ENCODE measurements at regions not wholly inside any gene's neighbourhood (a gene's known extent, or its start where the extent isn't known, plus 50 kb on each side); places are given as distances from the start of the nearest gene placed in this dataset.

GRCh38 chr16:66300037-66300436 lies 66.5 kb upstream of the CDH5 start:
- no peak for DNase-seq
- Histone ChIP-seq H4K20me1 (ENCODE audit: insufficient read depth, low read depth, low read length) (no peaks in the 10 kb centered on the region), H3K27me3 (ENCODE audit: low read length) (no peaks in the 10 kb centered on the region), H3K79me2 (ENCODE audit: low read length) (no peaks in the 10 kb centered on the region), H3K4me1 (ENCODE audit: low read length) (no peaks in the 10 kb centered on the region), H3K27ac (ENCODE audit: low read length) (no peak overlapping the region), H3K9me3 (ENCODE audit: low read length) (no peaks in the 10 kb centered on the region), H3K36me3 (ENCODE audit: insufficient read depth, low read length) (no peaks in the 10 kb centered on the region), H3K4me3 (ENCODE audit: low read length) (no peak overlapping the region), H3K4me2 (ENCODE audit: low read depth, low read length, poor library complexity, severe bottlenecking) (no peak overlapping the region), H3K9me2 (replicated peaks; ENCODE audit: insufficient read depth, low read length) (no peaks in the 10 kb centered on the region), H2AFZ (ENCODE audit: low read length) (no peak overlapping the region), H3K9ac (ENCODE audit: low read length) (no peak overlapping the region)

DNA sequence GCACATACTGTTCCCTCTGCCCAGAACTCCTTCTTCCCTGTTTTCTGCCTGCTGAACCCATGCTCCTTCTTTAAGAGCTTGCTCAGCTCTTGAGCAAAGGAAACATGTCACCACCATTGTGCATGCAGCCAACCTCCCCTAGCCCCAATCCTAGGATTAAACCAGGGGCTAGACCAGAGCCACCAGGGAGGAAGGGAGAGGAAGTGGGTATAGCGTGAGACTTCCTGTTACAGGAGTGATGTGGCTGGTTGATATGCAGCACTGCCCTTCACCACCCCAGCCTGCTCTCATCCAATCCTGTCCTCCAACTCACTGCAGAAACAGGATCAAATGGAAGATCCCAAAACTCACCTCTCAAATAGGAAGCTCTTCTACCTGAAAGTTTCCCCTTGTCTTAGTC lies 67.1 kb upstream of the CDH5 start:
- H4K20me1 ChIP-seq (ENCODE audit: insufficient read depth, low read depth, low read length), result no peaks in the 10 kb centered on the region
- no peak overlapping the region for H3K9ac ChIP-seq (ENCODE audit: low read length)
- H3K4me1 ChIP-seq (ENCODE audit: low read length), result no peaks in the 10 kb centered on the region
- no peak overlapping the region for H3K27ac ChIP-seq (ENCODE audit: low read length)
- no peaks in the 10 kb centered on the region for H3K9me3 ChIP-seq (ENCODE audit: low read length)
- H3K4me3 ChIP-seq (ENCODE audit: low read length), result no peak overlapping the region
- DNase-seq, result no peak
- no peak overlapping the region for H2AFZ ChIP-seq (ENCODE audit: low read length)
- H3K4me2 ChIP-seq (ENCODE audit: low read depth, low read length, poor library complexity, severe bottlenecking), result no peak overlapping the region
- no peaks in the 10 kb centered on the region for H3K36me3 ChIP-seq (ENCODE audit: insufficient read depth, low read length)
- no peaks in the 10 kb centered on the region for H3K79me2 ChIP-seq (ENCODE audit: low read length)
- H3K27me3 ChIP-seq (ENCODE audit: low read length), result no peaks in the 10 kb centered on the region
- no peaks in the 10 kb centered on the region for H3K9me2 ChIP-seq (replicated peaks; ENCODE audit: insufficient read depth, low read length)

DNA sequence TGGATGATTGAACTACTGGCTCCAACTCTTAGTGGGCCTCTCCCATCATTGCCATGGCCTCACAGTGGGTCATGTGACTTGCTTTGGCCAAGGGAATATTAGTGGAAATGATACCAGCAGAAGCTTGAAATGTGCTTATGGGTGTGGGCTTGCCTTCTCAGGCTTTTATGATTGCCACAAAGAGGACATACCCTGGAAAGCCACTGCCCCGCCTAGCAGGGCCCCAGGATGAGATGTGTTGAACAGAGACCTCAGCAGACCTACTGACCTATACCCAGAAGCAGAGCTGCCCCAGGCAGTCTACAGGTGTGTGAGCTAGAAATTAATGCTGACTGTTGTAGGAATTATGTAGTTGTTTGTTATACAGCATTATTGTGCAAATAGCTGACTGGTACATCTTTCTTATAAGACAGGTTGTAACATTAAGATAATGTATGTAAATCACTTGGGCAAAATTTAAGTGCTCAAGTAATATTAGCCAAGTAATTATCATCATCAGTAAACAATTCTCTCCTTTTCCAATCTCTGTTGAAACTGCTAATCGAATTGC lies 67.8 kb upstream of the CDH5 start:
- Histone ChIP-seq H3K4me1 (ENCODE audit: low read length) (no peaks in the 10 kb centered on the region), H3K4me2 (ENCODE audit: low read depth, low read length, poor library complexity, severe bottlenecking) (no peak overlapping the region), H3K27me3 (ENCODE audit: low read length) (no peaks in the 10 kb centered on the region), H3K79me2 (ENCODE audit: low read length) (no peaks in the 10 kb centered on the region), H2AFZ (ENCODE audit: low read length) (no peak overlapping the region), H3K9me2 (replicated peaks; ENCODE audit: insufficient read depth, low read length) (no peaks in the 10 kb centered on the region), H4K20me1 (ENCODE audit: insufficient read depth, low read depth, low read length) (no peaks in the 10 kb centered on the region), H3K9ac (ENCODE audit: low read length) (no peak overlapping the region), H3K4me3 (ENCODE audit: low read length) (no peak overlapping the region), H3K9me3 (ENCODE audit: low read length) (no peaks in the 10 kb centered on the region), H3K27ac (ENCODE audit: low read length) (no peak overlapping the region), H3K36me3 (ENCODE audit: insufficient read depth, low read length) (no peaks in the 10 kb centered on the region)
- no peak for DNase-seq

GRCh38 chr16:66298006-66298405 lies 68.5 kb upstream of the CDH5 start:
- no peak overlapping the region for H3K4me3 ChIP-seq (ENCODE audit: low read length)
- H3K4me2 ChIP-seq (ENCODE audit: low read depth, low read length, poor library complexity, severe bottlenecking), result no peak overlapping the region
- H3K4me1 ChIP-seq (ENCODE audit: low read length), result no peaks in the 10 kb centered on the region
- H2AFZ ChIP-seq (ENCODE audit: low read length), result no peak overlapping the region
- no peaks in the 10 kb centered on the region for H3K27me3 ChIP-seq (ENCODE audit: low read length)
- H3K9me2 ChIP-seq (replicated peaks; ENCODE audit: insufficient read depth, low read length), result no peaks in the 10 kb centered on the region
- H3K79me2 ChIP-seq (ENCODE audit: low read length), result no peaks in the 10 kb centered on the region
- no peaks in the 10 kb centered on the region for H4K20me1 ChIP-seq (ENCODE audit: insufficient read depth, low read depth, low read length)
- no peak overlapping the region for H3K9ac ChIP-seq (ENCODE audit: low read length)
- H3K9me3 ChIP-seq (ENCODE audit: low read length), result no peaks in the 10 kb centered on the region
- no peak overlapping the region for H3K27ac ChIP-seq (ENCODE audit: low read length)
- DNase-seq, result no peak
- H3K36me3 ChIP-seq (ENCODE audit: insufficient read depth, low read length), result no peaks in the 10 kb centered on the region

DNA sequence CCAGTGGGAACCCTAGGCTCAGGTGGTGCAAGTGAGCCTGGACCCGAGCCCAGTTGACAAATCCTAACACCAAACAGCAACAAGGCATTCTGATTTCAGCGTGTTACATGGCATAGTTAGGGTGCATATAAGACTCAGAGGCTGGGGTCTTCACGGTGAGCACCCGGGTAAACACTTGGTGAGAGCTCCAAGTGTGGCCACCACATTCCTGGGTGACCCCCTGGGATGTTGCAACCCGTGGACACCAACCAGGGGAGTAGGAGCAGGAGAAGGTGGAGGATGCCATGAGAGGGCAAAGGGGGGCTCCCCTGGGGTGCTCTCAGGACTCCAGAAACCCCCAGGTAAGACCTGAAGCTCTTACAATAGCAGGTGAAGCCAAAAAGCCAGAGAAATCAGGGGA lies 69.9 kb upstream of the CDH5 start:
- DNase-seq, result no peak
- H4K20me1 ChIP-seq (ENCODE audit: insufficient read depth, low read depth, low read length), result no peaks in the 10 kb centered on the region
- H3K79me2 ChIP-seq (ENCODE audit: low read length), result no peaks in the 10 kb centered on the region
- no peak overlapping the region for H3K27ac ChIP-seq (ENCODE audit: low read length)
- no peaks in the 10 kb centered on the region for H3K9me3 ChIP-seq (ENCODE audit: low read length)
- no peak overlapping the region for H3K4me3 ChIP-seq (ENCODE audit: low read length)
- no peak overlapping the region for H3K4me2 ChIP-seq (ENCODE audit: low read depth, low read length, poor library complexity, severe bottlenecking)
- no peaks in the 10 kb centered on the region for H3K4me1 ChIP-seq (ENCODE audit: low read length)
- H3K9ac ChIP-seq (ENCODE audit: low read length), result no peak overlapping the region
- H3K36me3 ChIP-seq (ENCODE audit: insufficient read depth, low read length), result no peaks in the 10 kb centered on the region
- H3K27me3 ChIP-seq (ENCODE audit: low read length), result no peaks in the 10 kb centered on the region
- H2AFZ ChIP-seq (ENCODE audit: low read length), result no peak overlapping the region
- no peaks in the 10 kb centered on the region for H3K9me2 ChIP-seq (replicated peaks; ENCODE audit: insufficient read depth, low read length)

GRCh38 chr16:66295761-66296546 lies 70.5 kb upstream of the CDH5 start:
- Histone ChIP-seq H3K27ac (ENCODE audit: low read length) (no peak overlapping the region), H3K27me3 (ENCODE audit: low read length) (no peaks in the 10 kb centered on the region), H3K9ac (ENCODE audit: low read length) (no peak overlapping the region), H2AFZ (ENCODE audit: low read length) (no peak overlapping the region), H3K9me2 (replicated peaks; ENCODE audit: insufficient read depth, low read length) (no peaks in the 10 kb centered on the region), H3K4me2 (ENCODE audit: low read depth, low read length, poor library complexity, severe bottlenecking) (no peak overlapping the region), H3K79me2 (ENCODE audit: low read length) (no peaks in the 10 kb centered on the region), H3K4me3 (ENCODE audit: low read length) (no peak overlapping the region), H4K20me1 (ENCODE audit: insufficient read depth, low read depth, low read length) (no peaks in the 10 kb centered on the region), H3K4me1 (ENCODE audit: low read length) (no peaks in the 10 kb centered on the region), H3K36me3 (ENCODE audit: insufficient read depth, low read length) (no peaks in the 10 kb centered on the region), H3K9me3 (ENCODE audit: low read length) (no peaks in the 10 kb centered on the region)
- no peak for DNase-seq

DNA sequence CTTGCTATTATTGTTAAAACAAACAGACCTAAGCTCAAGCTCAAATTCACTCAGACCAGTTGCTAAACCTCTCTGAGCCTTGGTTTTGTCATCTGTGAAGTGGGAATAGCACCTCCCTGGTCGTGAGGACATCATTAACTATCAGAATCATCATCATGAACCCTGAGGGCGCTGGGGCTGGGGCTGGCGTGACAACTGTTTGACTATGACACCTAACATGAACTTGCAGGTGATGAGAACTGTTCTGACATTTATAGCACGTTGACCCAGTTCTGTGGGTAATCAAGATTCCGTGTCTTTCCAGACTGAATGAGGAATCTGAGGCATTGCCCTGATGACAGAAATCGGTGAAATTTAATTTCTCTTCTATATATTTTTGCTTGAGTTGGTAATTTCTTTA lies 71.3 kb upstream of the CDH5 start:
- no peaks in the 10 kb centered on the region for H3K27me3 ChIP-seq (ENCODE audit: low read length)
- DNase-seq, result no peak
- H3K4me3 ChIP-seq (ENCODE audit: low read length), result no peak overlapping the region
- H3K9me2 ChIP-seq (replicated peaks; ENCODE audit: insufficient read depth, low read length), result no peaks in the 10 kb centered on the region
- no peak overlapping the region for H3K9ac ChIP-seq (ENCODE audit: low read length)
- no peaks in the 10 kb centered on the region for H3K9me3 ChIP-seq (ENCODE audit: low read length)
- H3K27ac ChIP-seq (ENCODE audit: low read length), result no peak overlapping the region
- H3K79me2 ChIP-seq (ENCODE audit: low read length), result no peaks in the 10 kb centered on the region
- H4K20me1 ChIP-seq (ENCODE audit: insufficient read depth, low read depth, low read length), result no peaks in the 10 kb centered on the region
- H3K36me3 ChIP-seq (ENCODE audit: insufficient read depth, low read length), result no peaks in the 10 kb centered on the region
- no peak overlapping the region for H3K4me2 ChIP-seq (ENCODE audit: low read depth, low read length, poor library complexity, severe bottlenecking)
- H2AFZ ChIP-seq (ENCODE audit: low read length), result no peak overlapping the region
- H3K4me1 ChIP-seq (ENCODE audit: low read length), result no peaks in the 10 kb centered on the region

DNA sequence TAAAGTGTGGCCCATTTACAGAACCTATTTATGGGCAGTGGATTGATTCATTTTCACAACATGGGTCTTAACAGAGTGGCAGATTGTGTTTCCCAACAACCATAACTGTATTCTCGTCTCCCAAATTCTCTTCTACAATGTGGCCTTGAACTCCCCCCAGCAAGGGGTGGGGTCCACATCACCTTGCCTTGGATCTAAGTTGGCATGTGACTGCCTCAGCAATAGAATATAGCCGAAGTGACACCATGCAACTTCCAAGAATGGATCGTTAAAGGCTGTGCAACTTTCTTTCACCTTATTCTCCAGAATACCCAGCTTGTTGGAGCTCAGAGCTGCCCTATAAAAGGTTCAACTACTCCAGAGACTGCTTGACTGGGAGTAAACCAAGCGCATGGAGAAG lies 72.0 kb upstream of the CDH5 start:
- no peak for DNase-seq
- Histone ChIP-seq H3K9me2 (replicated peaks; ENCODE audit: insufficient read depth, low read length) (no peaks in the 10 kb centered on the region), H3K4me3 (ENCODE audit: low read length) (no peak overlapping the region), H3K36me3 (ENCODE audit: insufficient read depth, low read length) (no peaks in the 10 kb centered on the region), H3K4me2 (ENCODE audit: low read depth, low read length, poor library complexity, severe bottlenecking) (no peak overlapping the region), H3K79me2 (ENCODE audit: low read length) (no peaks in the 10 kb centered on the region), H4K20me1 (ENCODE audit: insufficient read depth, low read depth, low read length) (no peaks in the 10 kb centered on the region), H3K27ac (ENCODE audit: low read length) (no peak overlapping the region), H3K27me3 (ENCODE audit: low read length) (no peaks in the 10 kb centered on the region), H3K9me3 (ENCODE audit: low read length) (no peaks in the 10 kb centered on the region), H3K4me1 (ENCODE audit: low read length) (no peaks in the 10 kb centered on the region), H3K9ac (ENCODE audit: low read length) (no peak overlapping the region), H2AFZ (ENCODE audit: low read length) (no peak overlapping the region)

All from Karpas-422 (cell line).